ENCODE measurements at regions not wholly inside any gene's neighbourhood (a gene's known extent, or its start where the extent isn't known, plus 50 kb on each side); places are given as distances from the start of the nearest gene placed in this dataset.
A peak's percentile ranks its signal among the peaks of the same experiment; 100 is the strongest.

- peak; percentile 88 for DNase-seq (ENCODE audit: low spot score)
Observed at GRCh38 chr22:47727641-47728040, 965.2 kb downstream of the TBC1D22A start.

GRCh38 chr22:47724751-47725150, 962.3 kb downstream of the TBC1D22A start:
- DNase-seq (ENCODE audit: low spot score): peak; percentile 35

GRCh38 chr22:47724030-47724429, 961.6 kb downstream of the TBC1D22A start:
- no peak for DNase-seq (ENCODE audit: low spot score)

GRCh38 chr22:47718337-47718736, 955.9 kb downstream of the TBC1D22A start:
- DNase-seq (ENCODE audit: low spot score): no peak

GRCh38 chr22:47716890-47717615, 954.6 kb downstream of the TBC1D22A start:
- no peak for DNase-seq (ENCODE audit: low spot score)

- DNase-seq (ENCODE audit: low spot score): no peak
Observed at GRCh38 chr22:47715866-47716578, 953.6 kb downstream of the TBC1D22A start.

- no peak for DNase-seq (ENCODE audit: low spot score)
Observed at GRCh38 chr22:47713941-47714340, 951.5 kb downstream of the TBC1D22A start.

- no peak for DNase-seq (ENCODE audit: low spot score)
Observed at GRCh38 chr22:47710135-47710534, 947.7 kb downstream of the TBC1D22A start.

- no peak for DNase-seq (ENCODE audit: low spot score)
Observed at GRCh38 chr22:47705350-47705749, 942.9 kb downstream of the TBC1D22A start.

GRCh38 chr22:47698906-47699305, 936.5 kb downstream of the TBC1D22A start:
- peak; percentile 47 for DNase-seq (ENCODE audit: low spot score)

- DNase-seq (ENCODE audit: low spot score): peak; percentile 89
Observed at GRCh38 chr22:47697861-47698260, 935.4 kb downstream of the TBC1D22A start.

- no peak for DNase-seq (ENCODE audit: low spot score)
Observed at GRCh38 chr22:47696776-47697175, 934.3 kb downstream of the TBC1D22A start.

- DNase-seq (ENCODE audit: low spot score): no peak
Observed at GRCh38 chr22:47695176-47695575, 932.7 kb downstream of the TBC1D22A start.

- DNase-seq (ENCODE audit: low spot score): peak; percentile 91
Observed at GRCh38 chr22:47694536-47695130, 932.2 kb downstream of the TBC1D22A start.

GRCh38 chr22:47693606-47694005, 931.2 kb downstream of the TBC1D22A start:
- DNase-seq (ENCODE audit: low spot score): no peak

- no peak for DNase-seq (ENCODE audit: low spot score)
Observed at GRCh38 chr22:47692811-47693210, 930.4 kb downstream of the TBC1D22A start.

- peak; percentile 9 for DNase-seq (ENCODE audit: low spot score)
Observed at GRCh38 chr22:47691152-47691895, 928.9 kb downstream of the TBC1D22A start.

- DNase-seq (ENCODE audit: low spot score): no peak
Observed at GRCh38 chr22:47690586-47690985, 928.1 kb downstream of the TBC1D22A start.

GRCh38 chr22:47690166-47690565, 927.7 kb downstream of the TBC1D22A start:
- DNase-seq (ENCODE audit: low spot score): no peak

- no peak for DNase-seq (ENCODE audit: low spot score)
Observed at GRCh38 chr22:47687776-47688175, 925.3 kb downstream of the TBC1D22A start.

GRCh38 chr22:47687346-47687655, 924.9 kb downstream of the TBC1D22A start:
- DNase-seq (ENCODE audit: low spot score): no peak

All from umbilical cord (tissue), 1 donor.